Right ventricle myocardium inferior (tissue), 1 donor: ENCODE measurements at regions not wholly inside any gene's neighbourhood (a gene's known extent, or its start where the extent isn't known, plus 50 kb on each side); places are given as distances from the start of the nearest gene placed in this dataset.
"Not testable (repeated sequence)": the region's sequence is repeated elsewhere in the genome, so short reads cannot be mapped to it uniquely, and the experiment has no call there.

Source experiments
- ATAC-seq: fragments of 200-7000 bp; cut with Tn5 transposase; one replicate; pipeline ENCODE4 v1.9.1; 2020; ENCODE audit warnings: mild to moderate bottlenecking, moderate library complexity
- DNase-seq: peaks from one replicate; pipeline ENCODE4 v3.0.0; 2021; ENCODE audit errors: missing footprints
- intact Hi-C: fragments of 100-400 bp; cut with DNase I; formaldehyde crosslinking; loops from one replicate; pipeline ENCODE4 v1.11.0; 2022
- donor health status: DM: no; HTN: yes; CAD: no; lungs with severe emphysema.

DNA sequence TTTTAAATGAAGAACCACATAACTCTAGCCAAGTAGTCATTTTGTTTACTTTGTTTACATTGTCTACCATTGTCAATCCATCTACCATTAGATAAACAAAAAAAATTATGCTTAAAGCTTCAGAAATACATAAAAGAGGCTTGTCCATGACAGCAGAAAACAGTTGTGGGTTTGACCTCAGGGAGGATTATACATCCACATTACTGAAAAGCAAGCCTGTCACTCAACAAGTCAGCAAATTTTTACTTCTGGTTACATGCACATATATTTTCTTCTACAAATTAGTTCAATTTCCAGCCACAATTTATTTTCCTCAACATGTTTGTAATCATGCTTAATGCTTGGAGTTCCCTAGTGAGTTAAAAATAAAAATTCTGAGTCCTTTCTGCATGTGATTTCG is 713.3 kb downstream of the COL12A1 start:
- DNase-seq, result no peak
- intact Hi-C loops, result no loop called here
- no peak for ATAC-seq

DNA sequence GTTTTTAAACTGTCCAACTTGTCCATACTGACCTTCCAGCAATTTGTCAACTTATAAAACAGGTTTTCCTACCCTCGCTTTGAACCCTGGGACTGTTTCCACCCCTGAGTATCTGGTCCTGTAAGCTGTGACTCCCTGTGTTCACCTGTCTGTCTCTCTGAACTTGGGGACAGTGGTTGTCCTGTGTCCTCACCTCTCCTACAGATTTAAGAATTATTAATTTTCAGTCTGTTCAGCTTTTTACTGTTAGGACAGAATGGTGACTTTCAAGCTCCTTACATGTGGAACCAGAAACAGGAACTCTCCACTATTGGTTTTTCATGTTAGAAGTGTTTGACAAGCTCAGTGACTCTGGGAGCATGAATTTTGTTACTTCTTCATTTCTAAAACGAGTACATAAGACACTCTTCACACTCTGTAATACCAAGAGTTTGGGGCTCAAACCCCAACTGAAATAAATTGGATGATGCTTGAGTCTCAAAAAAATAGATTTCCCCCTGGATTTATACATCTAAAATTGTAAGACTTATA is 713.9 kb downstream of the COL12A1 start:
- ATAC-seq, result no peak
- intact Hi-C loops, result no loop called here

DNA sequence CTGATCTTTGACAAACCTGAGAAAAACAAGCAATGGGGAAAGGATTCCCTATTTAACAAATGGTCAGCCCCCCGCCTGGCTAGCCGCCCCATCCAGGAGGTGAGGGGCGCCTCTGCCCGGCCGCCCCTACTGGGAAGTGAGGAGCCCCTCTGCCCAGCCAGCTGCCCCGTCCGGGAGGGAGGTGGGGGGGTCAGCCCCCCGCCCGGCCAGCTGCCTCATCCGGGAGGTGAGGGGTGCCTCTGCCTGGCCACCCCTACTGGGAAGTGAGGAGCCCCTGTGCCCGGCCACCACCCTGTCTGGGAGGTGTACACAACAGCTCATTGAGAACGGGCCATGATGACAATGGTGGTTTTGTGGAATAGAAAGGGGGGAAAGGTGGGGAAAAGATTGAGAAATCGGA is 717.1 kb downstream of the COL12A1 start:
- intact Hi-C loops, ATAC-seq, DNase-seq: not testable (repeated sequence)

More for the DNA sequence above, 713.9 kb downstream of the COL12A1 start:
- DNase-seq, result no peak

DNA sequence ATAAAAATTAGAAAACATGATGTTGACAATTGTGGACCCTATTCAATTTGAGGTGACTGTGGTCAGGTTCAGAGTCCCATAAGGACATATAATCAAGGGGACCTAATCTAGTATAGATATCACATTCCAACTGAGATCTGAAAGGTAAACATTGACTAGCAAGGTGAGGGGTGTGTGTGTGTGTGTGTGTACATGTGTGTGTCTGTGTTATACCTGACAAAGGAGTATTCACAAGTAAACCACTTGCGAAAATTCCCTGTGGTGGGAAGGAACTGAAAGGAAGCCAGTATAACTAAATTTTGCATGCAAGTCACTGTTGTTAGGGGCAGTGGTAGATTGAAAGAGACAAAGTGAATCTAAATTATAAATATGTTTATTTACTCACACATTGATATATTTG is 723.7 kb downstream of the COL12A1 start:
- intact Hi-C loops, result no loop called here
- DNase-seq (no peak), ATAC-seq (no peak)

DNA sequence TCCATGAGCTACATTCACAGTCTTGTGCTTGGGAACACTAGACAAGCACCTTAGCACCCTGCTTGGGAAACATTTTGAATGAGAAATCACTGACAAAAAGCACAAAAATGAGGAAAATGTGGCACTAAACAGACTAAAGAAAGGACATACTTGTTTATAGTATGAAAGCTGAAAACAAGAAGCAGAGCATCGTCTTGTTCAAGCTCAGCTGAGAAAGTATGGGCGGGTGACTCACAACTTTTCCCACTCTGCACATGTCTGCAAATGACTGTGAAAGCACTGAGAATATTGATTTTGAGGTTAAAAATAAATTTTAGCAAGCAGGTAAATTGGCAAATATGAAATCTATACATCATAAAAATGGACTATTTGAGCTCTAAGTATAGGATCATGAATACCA is 725.3 kb downstream of the COL12A1 start:
- intact Hi-C loops, result no loop called here
- no peak for ATAC-seq
- DNase-seq, result no peak

- intact Hi-C loops, result no loop called here
- DNase-seq, result no peak
- ATAC-seq, result no peak
Measured at GRCh38 chr6:74479960-74480359, 725.9 kb downstream of the COL12A1 start.

- DNase-seq (no peak), ATAC-seq (no peak)
- intact Hi-C loops, result no loop called here
Measured at GRCh38 chr6:74479420-74479819, 726.4 kb downstream of the COL12A1 start.

DNA sequence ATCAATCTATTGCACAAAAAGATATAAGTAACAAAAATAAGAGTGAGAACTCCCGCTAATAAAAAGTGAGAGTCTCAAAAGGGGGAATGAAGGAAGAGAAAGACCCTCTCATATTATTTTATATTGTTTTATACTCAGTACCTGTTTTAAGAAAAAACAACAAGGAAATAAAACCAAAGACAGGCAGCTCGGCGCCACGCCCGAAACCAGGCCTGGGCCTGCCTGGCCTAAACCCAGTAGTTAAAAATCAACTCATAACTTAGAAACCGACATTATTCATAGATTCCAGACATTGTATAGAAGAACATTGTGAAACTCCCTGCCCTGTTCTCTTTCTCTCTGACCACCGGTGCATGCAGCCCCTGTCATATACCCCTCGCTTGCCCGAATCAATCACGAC is 731.8 kb downstream of the COL12A1 start:
- ATAC-seq, DNase-seq, intact Hi-C loops: not testable (repeated sequence)

- ATAC-seq, DNase-seq, intact Hi-C loops: not testable (repeated sequence)
Measured at GRCh38 chr6:74468552-74468951, 737.3 kb downstream of the COL12A1 start.

- intact Hi-C loops, result no loop called here
- ATAC-seq, result no peak
- no peak for DNase-seq
Measured at GRCh38 chr6:74467533-74468215, 738.2 kb downstream of the COL12A1 start.

- ATAC-seq (no peak), DNase-seq (no peak)
- intact Hi-C loops, result no loop called here
Measured at GRCh38 chr6:74466572-74466971, 739.3 kb downstream of the COL12A1 start.

DNA sequence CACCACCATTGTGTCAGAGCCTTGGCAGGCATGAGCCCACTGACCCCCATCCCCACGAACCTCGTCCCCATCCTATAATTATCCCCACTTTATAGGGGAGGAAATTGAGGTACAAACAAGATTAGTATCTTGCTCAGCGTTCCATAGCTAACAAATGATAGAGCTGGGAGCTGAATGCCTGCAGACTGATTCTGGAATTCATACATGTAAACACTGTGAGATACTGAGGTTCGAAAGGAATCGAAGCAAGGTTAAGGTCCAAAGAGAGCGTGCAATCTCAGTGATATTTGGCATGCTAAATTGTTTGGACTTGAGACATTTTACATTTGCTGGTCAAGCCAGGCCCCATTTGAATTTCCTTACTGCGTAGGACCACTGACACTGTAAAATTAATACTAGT is 746.6 kb downstream of the COL12A1 start:
- no peak for ATAC-seq
- DNase-seq, result no peak
- intact Hi-C loops, result no loop called here

DNA sequence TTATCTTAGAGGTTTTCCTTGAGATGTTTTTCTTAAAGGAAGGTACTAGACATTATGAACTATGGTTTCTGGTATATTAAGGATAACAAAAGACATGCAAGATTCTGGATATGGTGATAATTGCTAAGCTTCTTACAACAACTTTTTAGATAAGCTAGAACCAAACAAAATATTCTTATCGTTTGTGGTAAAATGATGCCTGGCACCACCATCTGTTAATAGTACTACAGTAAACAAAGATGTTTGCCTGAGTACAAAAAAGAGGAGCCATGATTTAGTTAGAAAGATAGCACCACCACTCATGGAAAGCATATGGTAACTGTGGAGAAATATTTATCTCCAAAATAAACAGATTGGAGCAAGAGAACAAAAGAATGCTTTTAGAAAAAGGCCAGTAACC is 747.3 kb downstream of the COL12A1 start:
- intact Hi-C loops, result no loop called here
- ATAC-seq (no peak), DNase-seq (no peak)

DNA sequence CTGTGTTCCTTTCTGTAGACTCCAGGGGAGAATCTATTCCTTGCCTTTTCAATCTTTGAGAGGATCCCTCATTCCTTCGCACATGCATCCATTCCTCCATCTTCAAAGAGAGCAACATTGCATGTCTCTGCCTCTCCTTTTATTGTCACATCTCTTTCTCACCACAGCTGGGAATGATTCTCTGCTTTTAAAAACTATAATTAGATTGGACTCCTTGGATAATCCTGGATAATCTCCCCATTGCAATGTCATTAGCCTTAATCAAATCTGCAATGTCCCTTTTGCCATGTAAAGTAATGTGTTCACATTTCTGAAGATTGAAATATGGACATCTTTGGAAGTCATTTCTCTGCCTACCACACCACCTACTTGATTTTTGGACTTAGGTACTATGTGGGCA is 750.1 kb downstream of the COL12A1 start:
- DNase-seq, result no peak
- no peak for ATAC-seq
- intact Hi-C loops, result no loop called here

GRCh38 chr6:74451953-74452352 is 753.9 kb downstream of the COL12A1 start:
- intact Hi-C loops, result no loop called here
- ATAC-seq (no peak), DNase-seq (no peak)

DNA sequence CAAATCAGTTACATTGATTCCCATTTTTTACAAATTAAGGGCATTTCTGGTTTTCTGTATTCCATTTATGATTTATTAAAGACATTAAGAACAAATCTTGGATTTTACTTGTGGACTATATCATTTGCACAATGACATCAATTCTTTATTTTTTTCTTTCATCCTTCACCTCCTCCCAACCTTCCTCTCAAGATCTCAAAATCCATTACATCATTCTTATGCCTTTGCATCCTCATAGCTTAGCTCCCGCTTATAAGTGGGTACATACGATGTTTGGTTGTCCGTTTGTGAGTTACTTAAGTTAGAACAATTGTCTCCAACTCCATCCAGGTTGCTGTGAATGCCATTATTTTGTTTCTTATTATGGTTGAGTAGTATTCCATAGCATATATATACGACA is 752.8 kb downstream of the CD109 start:
- DNase-seq (no peak), ATAC-seq (no peak)
- intact Hi-C loops, result no loop called here

DNA sequence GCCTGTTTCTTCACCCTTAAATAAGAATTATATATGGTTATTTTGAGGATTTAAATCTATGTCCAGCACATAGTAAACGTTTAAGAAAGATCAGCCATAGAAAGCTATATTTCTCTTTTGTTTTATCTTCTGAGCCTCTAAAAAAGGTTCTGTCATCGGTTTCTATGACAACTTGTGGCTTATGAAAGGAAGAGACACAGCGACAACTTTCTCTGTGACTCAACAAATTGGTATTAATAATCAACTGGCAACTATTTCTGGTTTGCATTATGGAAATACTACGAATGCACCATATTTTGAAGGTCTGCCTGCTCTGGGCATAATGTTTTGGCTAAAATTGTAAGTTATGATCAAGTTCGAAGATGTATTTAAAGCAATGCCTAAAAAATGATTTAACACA is 751.0 kb downstream of the CD109 start:
- intact Hi-C loops, result no loop called here
- ATAC-seq, result no peak
- no peak for DNase-seq

DNA sequence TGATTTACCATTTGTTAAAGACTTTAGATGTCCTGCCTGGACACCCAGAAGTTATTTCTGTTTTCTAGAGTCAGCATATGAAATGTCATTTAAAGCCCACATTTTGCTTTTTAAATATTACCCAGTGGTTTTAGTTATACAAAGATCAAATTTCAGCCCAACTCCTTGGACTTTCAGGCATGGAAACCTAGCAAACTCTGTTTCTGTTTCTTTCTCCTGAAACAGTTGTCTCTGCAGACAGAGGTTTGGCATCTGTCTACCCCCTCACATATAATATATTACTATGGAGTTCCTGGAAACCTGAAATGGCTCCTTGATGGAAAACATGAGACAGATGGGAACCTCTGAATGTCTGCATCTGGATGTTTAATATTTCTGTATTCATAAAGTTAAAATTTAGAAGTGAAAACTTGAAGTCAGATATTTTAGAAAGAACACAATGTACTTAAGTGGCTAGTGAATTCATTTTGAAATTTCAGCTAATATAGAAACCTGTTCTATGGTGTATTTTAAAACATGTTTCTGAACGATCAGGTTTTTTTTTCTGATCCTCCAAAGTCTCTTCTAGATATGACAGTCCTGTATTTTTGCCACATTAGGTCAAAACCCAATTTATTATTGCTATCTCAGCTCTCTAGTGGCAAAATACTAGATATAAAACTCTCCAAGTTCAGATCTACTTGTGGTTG is 743.3 kb downstream of the CD109 start:
- ATAC-seq (no peak), DNase-seq (no peak)
- intact Hi-C loops, result no loop called here

DNA sequence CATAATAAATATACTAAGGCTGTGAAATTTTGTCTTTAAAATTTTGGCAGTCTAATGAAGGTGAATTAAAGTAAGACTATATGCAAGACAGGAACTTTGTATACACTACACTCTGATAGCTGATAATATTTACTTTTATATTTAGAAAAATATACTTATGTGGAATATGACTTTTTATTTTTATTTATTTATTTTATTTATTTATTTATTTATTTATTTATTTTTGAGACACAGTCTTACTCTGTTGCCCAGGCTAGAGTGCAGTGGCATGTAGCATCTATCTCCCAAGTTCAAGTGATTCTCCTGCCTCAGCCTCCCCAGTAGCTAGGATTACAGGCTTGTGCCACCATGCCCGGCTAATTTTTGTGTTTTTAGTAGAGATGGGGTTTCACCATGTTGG is 742.4 kb downstream of the CD109 start:
- ATAC-seq, DNase-seq, intact Hi-C loops: not testable (repeated sequence)

DNA sequence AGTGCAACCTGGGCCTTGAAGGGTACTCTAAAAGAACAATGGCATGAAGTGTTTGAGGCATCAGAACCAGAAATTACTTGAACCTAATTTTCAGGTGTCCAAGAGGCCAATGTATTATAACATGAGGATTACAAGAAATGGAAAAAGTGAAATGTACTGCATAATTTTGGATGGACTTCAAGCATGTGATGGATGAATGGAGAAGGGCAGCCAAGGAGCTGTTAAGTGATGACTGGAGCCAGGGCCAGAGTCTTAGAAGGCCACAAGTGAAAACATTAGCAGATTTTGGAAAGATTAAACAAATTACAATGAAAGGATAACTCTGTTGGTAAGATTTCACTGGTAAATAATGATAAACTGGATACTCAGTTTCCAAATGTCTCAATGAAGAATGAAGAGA is 738.2 kb downstream of the CD109 start:
- DNase-seq (no peak), ATAC-seq (no peak)
- intact Hi-C loops, result no loop called here
